Occipital lobe (tissue), 1 donor: ENCODE measurements at regions not wholly inside any gene's neighbourhood (a gene's known extent, or its start where the extent isn't known, plus 50 kb on each side); places are given as distances from the start of the nearest gene placed in this dataset.
"Not testable (repeated sequence)": the region's sequence is repeated elsewhere in the genome, so short reads cannot be mapped to it uniquely, and the experiment has no call there.

ENCODE experiments used
- DNase-seq: peaks from one replicate; lab custom pipeline; 2025; lab: John Stamatoyannopoulos, UW

DNA sequence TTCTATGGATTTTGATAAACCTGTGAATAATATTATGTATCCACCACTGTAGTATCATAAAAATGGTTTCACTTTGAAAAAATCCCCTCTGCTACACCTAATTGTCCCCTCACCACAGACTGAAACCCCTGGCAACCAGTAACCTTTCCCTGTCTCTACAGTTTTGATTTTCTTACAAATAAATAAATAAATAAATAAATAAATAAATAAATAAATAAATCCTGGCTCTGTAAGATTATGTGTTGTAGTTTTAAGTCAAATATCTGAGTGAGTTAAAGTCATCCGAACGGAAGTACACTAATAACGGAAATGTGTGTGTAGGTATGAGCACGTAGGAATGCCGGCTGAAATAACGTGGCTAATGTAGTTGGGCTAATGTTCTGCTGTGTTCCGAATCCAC is 641.5 kb downstream of the GABRG1 start:
- DNase-seq: no peak

DNA sequence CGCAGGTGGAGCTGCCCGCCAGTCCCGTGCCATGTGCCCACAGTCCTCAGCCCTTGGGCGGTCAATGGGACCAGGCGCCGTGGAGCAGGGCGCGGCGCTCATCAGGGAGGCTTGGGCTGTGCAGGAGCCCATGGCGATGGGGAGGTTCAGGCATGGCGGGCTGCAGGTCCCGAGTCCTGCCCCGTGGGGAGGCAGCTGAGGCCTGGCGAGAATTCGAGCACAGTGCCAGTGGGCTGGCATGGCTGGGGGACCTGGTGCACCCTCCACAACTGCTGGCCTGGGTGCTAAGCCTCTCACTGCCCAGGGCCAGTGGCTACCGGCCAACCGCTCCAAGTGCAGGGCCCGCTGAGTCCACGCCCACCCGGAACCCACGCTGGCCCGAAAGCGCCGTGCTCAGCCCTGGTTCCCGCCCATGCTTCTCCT is 646.5 kb downstream of the GABRG1 start:
- DNase-seq: no peak

DNA sequence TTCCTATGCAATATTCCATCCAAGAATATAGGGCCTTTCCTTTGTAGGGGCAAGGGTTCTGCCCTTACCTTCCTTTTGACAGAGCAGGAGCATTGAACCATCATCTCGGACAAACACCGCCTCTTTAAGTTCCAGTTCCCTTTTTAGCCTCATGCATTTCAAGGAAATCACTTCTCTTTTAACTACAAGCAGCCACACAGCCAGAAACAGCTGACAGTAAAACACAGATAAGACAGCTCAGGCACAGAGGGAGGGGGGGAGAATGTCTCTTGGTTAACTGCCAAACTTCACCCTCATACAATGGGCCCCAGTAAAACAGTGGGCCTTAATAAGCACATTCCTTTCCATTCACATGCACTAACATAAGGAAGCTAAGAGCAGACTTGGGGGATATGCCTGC is 648.3 kb downstream of the GABRG1 start:
- no peak for DNase-seq

DNA sequence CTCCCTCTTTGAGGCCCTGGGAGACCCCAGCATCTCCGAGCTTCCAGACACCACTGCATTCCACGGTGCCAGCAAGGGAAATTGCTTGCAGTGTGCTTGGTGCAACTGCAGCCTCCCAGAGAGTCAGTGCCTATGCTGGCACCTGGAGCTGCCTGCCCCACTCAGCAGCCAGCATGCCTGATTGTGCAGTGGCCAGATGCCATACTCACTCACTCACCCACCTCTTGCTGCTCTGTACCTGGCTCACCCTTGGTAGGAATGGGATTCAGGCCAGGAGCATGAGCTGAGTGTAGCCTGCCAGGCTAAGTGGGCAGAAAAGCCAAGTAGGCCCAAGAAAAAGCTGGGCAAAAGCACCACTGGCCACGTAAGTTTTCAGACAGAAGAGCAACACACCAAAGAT is 651.4 kb downstream of the GABRG1 start:
- DNase-seq: no peak

DNA sequence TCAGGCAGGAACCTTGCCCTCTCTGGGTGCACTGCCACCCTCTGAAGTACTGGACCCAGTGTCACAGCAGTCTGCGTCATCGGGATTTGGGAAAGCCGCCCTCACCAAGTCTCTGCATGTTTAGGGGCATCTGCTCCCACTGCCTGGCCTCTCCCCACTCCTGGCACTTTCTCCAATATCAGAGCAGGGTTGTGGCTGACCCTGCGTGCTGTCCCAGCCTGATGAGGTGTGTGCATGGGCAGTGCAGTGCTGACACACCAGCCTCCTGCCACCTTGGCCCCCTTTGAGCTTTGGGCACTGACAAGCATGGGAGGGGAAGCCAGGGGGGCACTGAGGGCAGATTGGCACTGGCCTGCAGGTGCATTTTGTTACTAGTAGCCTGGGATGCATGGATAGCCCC is 652.5 kb downstream of the GABRG1 start:
- DNase-seq: no peak

DNA sequence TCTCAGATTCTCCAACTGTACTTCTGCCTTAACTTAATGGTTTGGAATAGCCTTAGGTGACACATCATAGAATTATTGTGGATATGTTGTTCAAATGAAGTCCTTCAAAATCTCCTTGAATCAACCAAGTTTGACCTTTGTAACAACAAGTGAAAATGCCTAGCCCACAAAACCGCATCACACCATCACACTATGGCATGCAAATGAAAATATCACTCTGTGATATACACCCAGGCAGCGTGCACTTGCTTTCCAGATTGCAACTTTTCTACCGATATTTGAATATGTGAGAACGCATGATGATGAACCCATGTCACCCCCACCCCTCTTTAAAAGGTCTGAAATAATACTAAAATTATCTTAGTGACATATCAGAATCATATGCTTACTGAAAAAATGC is 656.7 kb downstream of the GABRG1 start:
- DNase-seq: no peak

DNA sequence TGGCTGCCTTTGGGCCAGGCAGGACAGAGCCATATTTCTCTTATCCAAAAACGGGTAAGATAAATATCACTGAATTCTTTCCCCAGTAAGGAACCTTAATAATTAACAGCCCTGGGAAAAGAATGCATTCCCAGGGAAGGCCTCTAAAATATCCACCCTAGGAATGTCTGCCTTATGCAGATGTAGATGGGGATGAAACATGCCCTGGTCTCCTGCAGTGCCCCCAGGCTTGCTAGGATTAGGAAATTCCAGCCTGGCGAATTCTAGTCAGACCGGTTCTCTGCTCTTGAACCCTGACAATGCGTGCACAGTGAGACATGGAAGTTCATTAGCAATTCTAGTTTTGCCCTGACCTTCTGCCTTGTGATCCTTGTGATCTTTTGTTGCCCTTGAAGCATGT is 663.7 kb downstream of the GABRG1 start:
- not testable (repeated sequence) for DNase-seq

DNA sequence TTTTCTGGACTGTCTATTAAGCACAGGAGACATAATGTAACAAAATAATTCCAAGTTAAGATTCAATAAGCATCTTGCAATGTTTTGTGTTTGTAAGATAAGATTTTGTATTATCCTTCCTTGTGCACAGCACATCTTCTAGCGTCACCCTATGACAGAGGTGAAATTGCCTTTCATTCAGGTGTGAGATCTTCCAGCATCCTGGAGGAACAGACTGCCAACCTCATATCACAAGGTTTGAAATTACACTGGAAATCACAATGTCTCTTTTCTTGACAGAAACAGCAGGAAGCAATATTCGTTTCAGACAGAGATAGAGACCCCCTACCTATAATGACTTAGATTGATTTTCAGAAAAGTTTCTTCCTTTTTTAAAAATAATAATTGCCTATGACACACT is 668.6 kb downstream of the GABRG1 start:
- DNase-seq: no peak

DNA sequence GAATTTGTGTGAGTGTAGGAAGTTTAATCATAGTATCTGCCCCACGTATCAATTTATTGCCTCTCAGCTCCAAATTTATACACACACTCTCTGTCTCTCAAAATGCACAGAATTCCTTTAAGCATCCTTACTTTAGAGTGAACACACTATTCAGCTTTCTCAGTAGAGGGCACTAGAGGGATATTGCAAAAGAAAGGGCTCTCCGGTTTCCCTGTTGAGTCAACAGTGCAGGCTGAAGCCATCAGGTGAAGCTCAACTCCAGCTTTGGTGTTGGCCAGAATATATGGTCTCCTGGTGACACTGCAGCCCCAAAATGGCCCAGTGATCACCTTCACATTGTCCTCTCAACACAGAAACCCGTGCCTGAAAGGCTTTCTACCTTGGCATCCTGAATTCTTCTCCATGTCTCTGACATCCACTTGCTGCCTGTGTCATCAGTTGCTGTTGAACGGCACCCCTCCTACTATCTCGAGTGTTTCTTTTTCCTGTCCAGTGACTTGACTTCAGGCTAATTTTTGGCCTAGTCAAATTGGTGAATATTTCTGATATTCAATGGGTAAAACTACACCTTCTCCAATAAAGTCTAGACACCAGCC is 670.5 kb downstream of the GABRG1 start:
- no peak for DNase-seq

DNA sequence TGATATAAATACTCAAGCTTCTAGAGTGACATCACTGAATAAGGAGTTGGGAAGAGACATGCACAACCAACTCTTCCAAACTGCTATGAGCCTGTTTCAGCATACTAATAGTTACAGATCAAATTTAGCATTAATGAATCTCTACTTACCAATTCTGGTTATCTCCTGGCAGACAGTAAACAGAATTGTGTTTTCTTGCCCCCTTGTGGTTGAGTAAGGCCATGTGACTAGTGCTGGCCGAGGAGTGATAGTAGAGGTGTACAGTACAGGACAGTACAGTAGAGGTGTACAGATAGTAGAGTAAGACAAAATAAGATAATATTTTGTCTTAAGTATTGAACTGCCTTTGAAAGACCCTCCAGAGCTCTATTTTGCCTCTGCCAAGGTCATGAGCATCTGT is 681.4 kb downstream of the GABRG1 start:
- no peak for DNase-seq

DNA sequence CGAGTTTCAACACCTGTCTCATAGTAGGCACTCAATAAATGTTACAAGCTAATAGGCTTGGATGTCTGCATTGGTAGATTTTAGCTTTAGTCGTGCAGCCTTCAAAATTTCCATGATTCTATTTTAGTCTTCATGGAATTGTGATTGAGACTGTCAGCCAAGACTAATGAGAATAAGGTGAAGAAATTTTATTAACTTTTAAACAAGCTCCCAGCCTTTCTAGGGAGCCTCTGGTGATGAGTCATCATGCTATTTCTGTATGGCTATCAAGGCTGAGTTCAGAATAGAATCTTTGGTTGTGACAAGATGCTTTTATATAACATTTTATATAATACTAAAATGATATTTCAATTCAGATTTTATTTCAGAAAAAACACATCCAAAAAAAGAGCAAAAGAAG is 685.8 kb downstream of the GABRG1 start:
- no peak for DNase-seq

DNA sequence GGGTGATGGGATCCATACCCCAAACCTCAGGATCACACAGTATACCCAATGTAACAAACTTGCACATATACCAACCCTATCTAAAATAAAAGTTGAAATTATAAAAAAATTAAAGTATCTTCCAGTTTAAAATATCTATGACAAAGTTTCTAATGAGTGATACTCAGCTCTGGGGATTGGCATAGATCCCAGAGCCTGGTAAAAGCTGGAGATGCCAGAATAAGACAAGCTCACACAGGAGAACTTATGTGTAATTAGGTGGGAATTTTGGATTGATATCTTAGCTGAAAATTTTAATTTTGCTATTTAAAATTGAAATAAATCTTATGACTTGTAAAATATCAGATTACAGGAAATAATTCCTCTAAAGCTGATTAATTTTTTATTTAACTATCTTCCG is 686.5 kb downstream of the GABRG1 start:
- DNase-seq: no peak

DNA sequence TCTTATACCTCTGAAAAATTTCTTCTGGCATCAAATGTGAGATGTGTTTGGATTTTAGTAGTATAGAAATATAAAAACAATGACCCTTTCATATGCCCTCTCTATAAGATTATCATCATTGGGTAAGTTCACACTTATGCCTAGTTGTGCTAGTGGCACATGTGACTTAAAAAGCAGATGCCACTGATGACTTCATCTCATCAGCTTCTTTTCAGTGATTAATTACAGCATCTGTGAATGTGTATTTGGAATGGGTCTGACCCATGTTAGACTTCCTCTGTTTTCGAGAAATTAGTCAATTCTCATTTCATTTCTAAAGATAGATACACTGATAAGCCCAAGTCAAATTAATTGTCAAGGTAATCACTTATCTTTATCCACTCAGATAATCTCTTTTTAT is 698.7 kb downstream of the GABRG1 start:
- no peak for DNase-seq

DNA sequence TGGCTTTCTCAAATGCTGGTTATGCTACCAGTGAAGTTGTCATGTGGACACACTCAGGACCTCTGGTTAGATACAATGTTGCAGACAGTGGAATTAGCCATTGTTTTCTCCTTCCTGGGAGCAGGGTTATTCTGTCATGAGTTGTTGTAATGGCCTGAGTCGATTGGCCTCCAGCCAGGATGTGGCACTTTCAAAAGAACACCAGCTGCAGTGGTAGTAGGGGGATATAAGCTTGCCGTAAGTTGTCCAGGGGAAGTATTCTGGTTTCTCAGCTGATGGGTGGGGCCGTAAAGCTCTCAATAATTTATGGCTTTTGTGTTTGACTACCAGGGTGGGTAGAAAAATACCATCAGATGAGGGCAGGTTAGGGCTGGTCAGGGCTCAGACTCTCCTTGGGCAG is 697.5 kb upstream of the GNPDA2 start:
- no peak for DNase-seq

DNA sequence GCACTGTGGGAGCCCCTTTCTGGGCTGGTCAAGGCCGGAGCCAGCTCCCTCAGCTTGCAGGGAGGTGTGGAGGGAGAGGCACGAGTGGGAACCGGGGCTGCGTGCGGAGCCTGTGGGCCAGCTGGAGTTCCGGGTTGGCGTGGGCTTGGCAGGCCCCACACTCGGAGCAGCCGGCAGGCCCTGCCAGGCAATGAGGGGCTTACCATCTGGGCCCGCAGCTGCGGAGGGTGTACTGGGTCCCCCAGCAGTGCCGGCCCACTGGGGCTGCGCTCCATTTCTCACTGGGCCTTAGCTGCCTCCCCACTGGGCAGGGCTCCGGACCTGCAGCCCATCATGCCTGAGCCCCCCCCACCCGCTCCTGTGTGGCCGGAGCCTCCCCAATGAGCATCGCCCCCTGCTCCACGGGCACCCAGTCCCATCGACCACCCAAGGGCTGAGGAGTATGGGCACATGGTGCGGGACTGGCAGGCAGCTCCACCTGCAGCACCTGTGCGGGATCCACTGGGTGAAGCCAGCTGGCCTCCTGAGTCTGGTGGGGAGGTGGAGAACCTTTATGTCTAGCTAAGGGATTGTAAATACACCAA is 693.8 kb upstream of the GNPDA2 start:
- DNase-seq: not testable (repeated sequence)

DNA sequence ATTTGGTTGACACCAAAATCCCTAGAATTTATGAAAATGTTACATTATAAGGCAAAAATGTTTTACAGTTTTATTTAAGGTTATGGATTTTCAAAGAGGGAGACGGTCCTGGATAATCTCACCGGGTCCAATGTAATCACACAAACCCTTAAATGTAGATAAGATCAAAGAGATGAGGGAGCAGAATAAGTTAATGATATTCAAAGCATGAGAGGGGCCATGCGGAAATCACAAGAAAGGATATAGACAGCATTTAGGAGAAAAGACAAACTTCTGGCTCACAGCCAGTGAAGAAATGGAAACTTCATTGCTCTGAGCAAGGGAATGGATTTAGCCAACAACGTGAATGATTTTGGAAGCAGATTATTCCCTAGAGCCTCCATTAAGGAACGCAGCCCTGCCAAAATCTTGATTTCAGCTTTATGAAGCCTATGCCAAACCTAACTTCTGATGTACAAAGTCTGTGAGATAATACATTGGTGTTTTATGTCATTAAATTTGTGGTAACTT is 684.4 kb upstream of the GNPDA2 start:
- no peak for DNase-seq

DNA sequence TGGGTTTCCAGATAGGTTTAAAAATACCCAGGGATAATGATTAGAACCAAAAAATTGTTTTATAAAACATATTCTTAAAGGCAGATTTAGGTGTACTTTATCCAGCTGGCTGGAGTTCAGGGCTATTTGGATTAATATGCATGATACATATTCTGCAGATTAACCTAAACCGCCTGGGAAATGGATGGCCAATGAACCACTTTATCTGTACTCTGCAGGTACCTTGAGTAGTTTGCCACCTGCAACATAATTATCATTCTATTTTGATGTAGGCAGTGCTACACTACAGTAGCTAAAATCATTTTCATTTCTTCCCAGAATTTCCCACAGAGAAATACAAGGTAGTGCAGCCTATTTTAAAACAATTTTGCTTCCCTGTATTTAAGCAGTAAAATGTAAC is 683.2 kb upstream of the GNPDA2 start:
- DNase-seq: no peak

DNA sequence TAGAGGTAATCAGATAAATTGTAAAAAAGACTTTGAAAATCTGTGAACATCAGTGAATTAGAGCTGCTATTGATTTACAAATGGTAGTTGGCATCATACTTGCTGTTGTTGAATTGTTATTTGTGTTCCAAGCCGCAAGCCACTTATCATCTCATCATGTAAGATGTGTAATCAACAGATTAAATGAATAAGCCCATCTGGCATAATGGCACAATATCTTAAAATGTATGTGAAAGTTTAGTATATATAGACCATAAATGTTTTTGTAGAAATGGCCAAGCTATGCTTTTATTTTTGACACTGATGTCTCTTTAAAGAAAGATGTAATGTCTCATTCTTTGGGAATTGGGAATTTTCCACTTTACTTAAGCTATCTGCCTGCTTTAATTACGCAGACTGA is 682.6 kb upstream of the GNPDA2 start:
- DNase-seq: no peak

DNA sequence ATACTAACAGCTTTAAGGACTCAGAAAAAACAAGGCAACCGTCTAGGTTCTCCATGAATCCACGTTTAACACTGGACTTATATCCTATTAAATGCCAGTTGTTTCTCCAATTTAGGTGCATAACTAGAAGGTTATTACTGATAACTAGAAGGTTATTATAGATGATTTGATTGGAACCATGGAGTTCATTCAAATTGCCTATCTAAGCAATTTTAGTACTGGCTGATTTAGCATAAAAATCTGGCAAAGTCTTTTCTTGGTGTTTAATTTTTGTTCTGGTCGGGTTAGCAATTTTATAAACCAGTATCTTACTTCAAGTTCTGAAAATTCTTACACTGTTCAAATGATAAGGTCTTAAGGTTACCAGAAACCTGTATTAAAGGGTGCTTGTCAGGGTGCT is 672.8 kb upstream of the GNPDA2 start:
- DNase-seq: no peak

DNA sequence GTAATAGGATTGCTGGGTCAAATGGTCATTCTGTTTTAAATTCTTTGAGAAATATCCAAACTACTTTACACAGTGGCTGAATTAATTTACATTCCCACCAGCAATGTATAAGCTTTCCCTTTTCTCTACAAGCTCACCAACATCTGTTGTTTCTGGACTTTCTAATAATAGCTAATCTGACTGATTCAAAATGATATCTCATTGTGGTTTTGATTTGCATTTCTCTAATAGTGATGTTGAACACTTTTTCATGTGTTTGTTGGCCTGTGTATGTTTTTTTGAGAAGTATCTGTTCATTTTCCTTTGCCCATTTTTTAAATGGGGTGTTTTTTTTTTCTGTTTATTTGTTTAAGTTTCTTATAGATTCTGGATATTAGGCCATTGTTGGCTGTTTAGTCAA is 659.0 kb upstream of the GNPDA2 start:
- no peak for DNase-seq

DNA sequence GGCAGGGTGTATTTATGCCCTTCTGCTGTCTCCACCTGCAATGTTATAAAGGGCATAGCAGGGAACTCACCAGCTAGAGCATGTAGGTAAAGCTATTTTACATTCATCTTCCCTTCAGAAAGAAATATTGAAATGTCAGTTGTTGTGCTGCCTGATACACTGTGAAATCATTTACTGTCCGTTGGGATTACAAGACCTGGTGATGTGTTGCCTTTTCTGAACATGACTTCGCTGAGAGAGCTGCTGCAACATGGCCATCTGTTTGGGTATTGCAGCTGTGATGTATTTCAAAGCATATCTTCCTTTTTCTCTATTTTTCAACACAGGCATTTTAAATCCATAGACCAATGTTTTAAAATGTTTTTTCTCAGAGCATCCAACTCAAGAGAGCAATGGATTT is 644.1 kb upstream of the GNPDA2 start:
- no peak for DNase-seq

DNA sequence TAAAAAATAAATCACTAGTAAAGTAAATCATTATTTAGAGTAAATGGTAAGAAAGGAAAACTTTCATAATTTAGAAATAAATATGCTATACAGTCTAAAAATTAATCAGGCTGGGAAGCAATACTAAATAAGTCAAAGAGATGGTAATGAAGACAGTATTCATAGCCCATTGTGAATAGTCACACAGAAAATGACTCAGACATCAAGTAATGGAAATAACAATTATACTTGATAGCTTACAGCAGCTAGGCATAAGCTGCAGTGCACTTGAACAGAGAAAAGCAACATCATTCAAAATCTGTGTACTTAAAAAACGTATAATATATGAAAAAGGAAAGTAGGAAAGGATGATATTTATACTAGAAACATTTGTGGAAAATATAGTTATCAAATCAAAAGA is 642.5 kb upstream of the GNPDA2 start:
- DNase-seq: no peak

DNA sequence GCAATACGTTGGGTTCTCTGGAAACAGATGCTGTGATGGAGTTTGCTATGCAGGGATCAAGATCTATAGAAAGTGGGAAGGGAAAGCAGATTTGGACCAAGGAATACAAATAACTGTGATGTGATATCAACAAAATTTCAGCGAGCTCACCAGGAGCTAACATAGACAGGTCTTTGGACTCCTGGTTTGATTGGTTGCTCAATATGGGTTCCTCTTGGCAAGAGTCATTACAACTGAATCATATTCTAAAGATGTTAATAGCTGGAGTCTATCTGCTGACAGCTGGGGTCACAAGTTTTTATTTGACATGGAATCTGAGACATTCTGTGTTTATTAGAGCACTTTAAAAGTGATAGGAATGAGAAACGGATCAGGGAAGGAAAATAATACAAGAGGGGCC is 637.6 kb upstream of the GNPDA2 start:
- no peak for DNase-seq
